ENCODE measurements at regions not wholly inside any gene's neighbourhood (a gene's known extent, or its start where the extent isn't known, plus 50 kb on each side); places are given as distances from the start of the nearest gene placed in this dataset.

- H3K9ac ChIP-seq (ENCODE audit: low read length in 2 of 2) = no peak overlapping the region
- H3K9me3 ChIP-seq (ENCODE audit: control insufficient read depth in 2 of 2, low read length in 2 of 2) = no peaks in the 10 kb centered on the region
- no peaks in the 10 kb centered on the region for H3K4me1 ChIP-seq (ENCODE audit: control insufficient read depth, insufficient read depth, low read length)
- no peaks in the 10 kb centered on the region for H3K27me3 ChIP-seq (ENCODE audit: control insufficient read depth in 1 of 2, insufficient read depth in 2 of 2, low read length in 2 of 2)
- no peak overlapping the region for H3K27ac ChIP-seq (ENCODE audit: low read length)
- H3K36me3 ChIP-seq (ENCODE audit: control insufficient read depth in 2 of 2, insufficient read depth in 2 of 2, low read length in 2 of 2) = no peaks in the 10 kb centered on the region
- H3K4me3 ChIP-seq (ENCODE audit: low read length in 2 of 2) = no peak overlapping the region
Measured at GRCh38 chr5:107195890-107196395, 474.8 kb downstream of the EFNA5 start.

DNA sequence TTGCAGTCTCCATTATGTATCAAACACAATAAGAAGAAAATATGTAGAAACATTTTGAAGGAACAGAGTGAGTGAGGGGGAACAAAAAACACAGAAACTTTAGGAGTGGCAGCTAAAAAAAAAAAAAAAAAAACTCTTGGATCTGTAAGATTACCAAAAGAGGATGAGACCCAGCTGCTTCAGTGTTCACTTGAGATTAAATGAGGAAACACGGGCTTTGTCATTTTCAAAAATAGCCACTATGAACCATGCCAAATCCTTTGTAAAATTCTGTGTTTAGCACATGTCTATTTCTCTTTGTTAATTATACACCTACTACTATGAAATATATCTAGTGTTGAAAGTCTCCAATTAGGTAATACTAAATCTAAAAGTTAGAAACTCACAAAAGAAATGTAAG, 485.9 kb downstream of the EFNA5 start:
- H3K4me1 ChIP-seq (ENCODE audit: control insufficient read depth, insufficient read depth, low read length) = no peaks in the 10 kb centered on the region
- no peak overlapping the region for H3K4me3 ChIP-seq (ENCODE audit: low read length in 2 of 2)
- no peaks in the 10 kb centered on the region for H3K36me3 ChIP-seq (ENCODE audit: control insufficient read depth in 2 of 2, insufficient read depth in 2 of 2, low read length in 2 of 2)
- no peak overlapping the region for H3K27ac ChIP-seq (ENCODE audit: low read length)
- H3K9ac ChIP-seq (ENCODE audit: low read length in 2 of 2) = no peak overlapping the region
- H3K9me3 ChIP-seq (ENCODE audit: control insufficient read depth in 2 of 2, low read length in 2 of 2) = no peaks in the 10 kb centered on the region
- H3K27me3 ChIP-seq (ENCODE audit: control insufficient read depth in 1 of 2, insufficient read depth in 2 of 2, low read length in 2 of 2) = no peaks in the 10 kb centered on the region

DNA sequence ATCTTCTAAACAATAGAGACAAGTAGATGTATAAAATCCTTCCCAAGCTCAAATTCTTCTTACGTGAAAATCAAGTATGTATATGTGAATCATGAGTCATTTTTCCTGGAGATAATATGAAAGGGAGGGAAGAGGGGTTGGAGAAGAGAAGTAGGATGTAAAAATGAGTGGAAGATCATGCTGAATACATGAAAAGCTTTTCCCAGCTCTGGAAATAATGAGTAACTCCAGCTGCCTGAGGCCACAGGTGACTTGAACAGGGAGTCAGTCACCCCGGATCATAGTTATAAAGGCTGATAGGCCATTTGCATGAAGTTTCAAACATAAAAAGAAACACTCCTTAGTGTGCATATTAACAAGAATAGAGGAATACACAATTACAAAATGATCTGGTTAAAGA, 486.7 kb downstream of the EFNA5 start:
- Histone ChIP-seq H3K36me3 (ENCODE audit: control insufficient read depth in 2 of 2, insufficient read depth in 2 of 2, low read length in 2 of 2) (no peaks in the 10 kb centered on the region), H3K4me1 (ENCODE audit: control insufficient read depth, insufficient read depth, low read length) (no peaks in the 10 kb centered on the region), H3K9ac (ENCODE audit: low read length in 2 of 2) (no peak overlapping the region), H3K4me3 (ENCODE audit: low read length in 2 of 2) (no peak overlapping the region), H3K27ac (ENCODE audit: low read length) (no peak overlapping the region), H3K9me3 (ENCODE audit: control insufficient read depth in 2 of 2, low read length in 2 of 2) (no peaks in the 10 kb centered on the region), H3K27me3 (ENCODE audit: control insufficient read depth in 1 of 2, insufficient read depth in 2 of 2, low read length in 2 of 2) (no peaks in the 10 kb centered on the region)

DNA sequence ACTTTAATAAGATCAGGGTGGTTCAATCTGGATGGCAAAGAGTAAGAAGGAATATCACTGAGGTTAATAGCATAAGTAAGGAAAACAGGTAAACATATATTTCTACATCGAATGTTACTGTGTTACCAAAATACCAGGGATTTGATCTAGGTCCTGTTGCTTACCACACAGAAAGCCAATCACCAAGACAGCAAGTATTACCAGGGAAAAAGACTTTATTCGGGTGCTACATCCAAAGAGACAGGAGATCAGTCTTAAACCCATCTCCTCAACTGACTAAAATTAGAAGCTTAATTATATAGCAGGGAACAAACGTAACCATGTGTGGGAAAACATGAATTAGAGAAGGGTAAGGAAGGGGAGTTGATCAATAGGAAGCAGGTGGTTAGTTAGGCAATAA, 500.1 kb downstream of the EFNA5 start:
- no peaks in the 10 kb centered on the region for H3K4me1 ChIP-seq (ENCODE audit: control insufficient read depth, insufficient read depth, low read length)
- no peaks in the 10 kb centered on the region for H3K27me3 ChIP-seq (ENCODE audit: control insufficient read depth in 1 of 2, insufficient read depth in 2 of 2, low read length in 2 of 2)
- no peaks in the 10 kb centered on the region for H3K36me3 ChIP-seq (ENCODE audit: control insufficient read depth in 2 of 2, insufficient read depth in 2 of 2, low read length in 2 of 2)
- no peak overlapping the region for H3K4me3 ChIP-seq (ENCODE audit: low read length in 2 of 2)
- H3K9me3 ChIP-seq (ENCODE audit: control insufficient read depth in 2 of 2, low read length in 2 of 2) = peaks cover 0 to 3% of the 10 kb centered on the region in 2 donors
- no peak overlapping the region for H3K9ac ChIP-seq (ENCODE audit: low read length in 2 of 2)
- no peak overlapping the region for H3K27ac ChIP-seq (ENCODE audit: low read length)

DNA sequence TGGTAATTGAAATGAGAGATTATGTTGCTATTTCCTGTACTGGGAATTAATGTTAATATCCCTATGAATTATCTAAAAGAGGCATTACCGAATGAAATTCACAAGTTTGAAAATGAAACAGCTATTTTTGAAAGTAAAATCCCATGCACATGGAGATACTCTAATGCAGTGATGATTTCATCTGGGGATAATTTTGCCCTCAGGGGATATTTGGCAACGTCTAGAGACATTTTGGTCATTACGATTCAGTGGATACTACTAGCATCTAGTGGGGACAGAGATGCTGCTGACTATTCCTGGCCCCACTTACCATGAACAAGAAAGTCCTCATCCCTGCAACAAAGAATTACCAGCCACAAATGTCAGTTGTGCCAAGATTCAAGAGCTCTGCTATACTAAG, 500.9 kb downstream of the EFNA5 start:
- Histone ChIP-seq H3K9ac (ENCODE audit: low read length in 2 of 2) (no peak overlapping the region), H3K4me3 (ENCODE audit: low read length in 2 of 2) (no peak overlapping the region), H3K36me3 (ENCODE audit: control insufficient read depth in 2 of 2, insufficient read depth in 2 of 2, low read length in 2 of 2) (no peaks in the 10 kb centered on the region), H3K9me3 (ENCODE audit: control insufficient read depth in 2 of 2, low read length in 2 of 2) (peaks cover 0 to 3% of the 10 kb centered on the region in 2 donors), H3K27ac (ENCODE audit: low read length) (no peak overlapping the region), H3K4me1 (ENCODE audit: control insufficient read depth, insufficient read depth, low read length) (no peaks in the 10 kb centered on the region), H3K27me3 (ENCODE audit: control insufficient read depth in 1 of 2, insufficient read depth in 2 of 2, low read length in 2 of 2) (no peaks in the 10 kb centered on the region)

- no peaks in the 10 kb centered on the region for H3K27me3 ChIP-seq (ENCODE audit: control insufficient read depth in 1 of 2, insufficient read depth in 2 of 2, low read length in 2 of 2)
- no peak overlapping the region for H3K4me3 ChIP-seq (ENCODE audit: low read length in 2 of 2)
- H3K27ac ChIP-seq (ENCODE audit: low read length) = no peak overlapping the region
- no peaks in the 10 kb centered on the region for H3K36me3 ChIP-seq (ENCODE audit: control insufficient read depth in 2 of 2, insufficient read depth in 2 of 2, low read length in 2 of 2)
- H3K4me1 ChIP-seq (ENCODE audit: control insufficient read depth, insufficient read depth, low read length) = no peaks in the 10 kb centered on the region
- no peak overlapping the region for H3K9ac ChIP-seq (ENCODE audit: low read length in 2 of 2)
- peaks cover 0 to 3% of the 10 kb centered on the region in 2 donors for H3K9me3 ChIP-seq (ENCODE audit: control insufficient read depth in 2 of 2, low read length in 2 of 2)
Measured at GRCh38 chr5:107168848-107169752, 501.6 kb downstream of the EFNA5 start.

DNA sequence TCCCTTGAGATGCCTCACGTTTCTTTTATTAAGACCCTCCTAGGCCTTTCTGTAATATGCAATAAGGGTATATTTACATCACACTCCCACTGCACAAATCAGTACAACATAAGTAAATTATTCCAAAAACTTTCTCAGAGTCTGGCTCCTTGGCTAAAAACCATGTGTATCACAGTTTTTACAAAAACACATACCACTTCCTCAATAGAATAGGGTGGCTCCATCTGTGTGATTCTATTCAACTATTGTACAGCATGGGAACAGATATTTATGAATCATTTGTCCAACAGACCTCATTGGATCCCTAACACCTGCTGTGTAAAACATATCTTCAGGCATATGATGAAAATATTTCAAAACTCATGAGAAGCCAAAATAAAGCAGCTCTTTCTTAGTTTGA, 502.7 kb downstream of the EFNA5 start:
- H3K9ac ChIP-seq (ENCODE audit: low read length in 2 of 2) = no peak overlapping the region
- no peaks in the 10 kb centered on the region for H3K27me3 ChIP-seq (ENCODE audit: control insufficient read depth in 1 of 2, insufficient read depth in 2 of 2, low read length in 2 of 2)
- no peaks in the 10 kb centered on the region for H3K36me3 ChIP-seq (ENCODE audit: control insufficient read depth in 2 of 2, insufficient read depth in 2 of 2, low read length in 2 of 2)
- H3K9me3 ChIP-seq (ENCODE audit: control insufficient read depth in 2 of 2, low read length in 2 of 2) = peaks cover 0 to 3% of the 10 kb centered on the region in 2 donors
- H3K27ac ChIP-seq (ENCODE audit: low read length) = no peak overlapping the region
- no peaks in the 10 kb centered on the region for H3K4me1 ChIP-seq (ENCODE audit: control insufficient read depth, insufficient read depth, low read length)
- H3K4me3 ChIP-seq (ENCODE audit: low read length in 2 of 2) = no peak overlapping the region

- no peaks in the 10 kb centered on the region for H3K36me3 ChIP-seq (ENCODE audit: control insufficient read depth in 2 of 2, insufficient read depth in 2 of 2, low read length in 2 of 2)
- H3K4me1 ChIP-seq (ENCODE audit: control insufficient read depth, insufficient read depth, low read length) = no peaks in the 10 kb centered on the region
- H3K9ac ChIP-seq (ENCODE audit: low read length in 2 of 2) = no peak overlapping the region
- no peak overlapping the region for H3K27ac ChIP-seq (ENCODE audit: low read length)
- no peaks in the 10 kb centered on the region for H3K27me3 ChIP-seq (ENCODE audit: control insufficient read depth in 1 of 2, insufficient read depth in 2 of 2, low read length in 2 of 2)
- H3K9me3 ChIP-seq (ENCODE audit: control insufficient read depth in 2 of 2, low read length in 2 of 2) = no peaks in the 10 kb centered on the region
- H3K4me3 ChIP-seq (ENCODE audit: low read length in 2 of 2) = no peak overlapping the region
Measured at GRCh38 chr5:107165296-107165695, 505.4 kb downstream of the EFNA5 start.

DNA sequence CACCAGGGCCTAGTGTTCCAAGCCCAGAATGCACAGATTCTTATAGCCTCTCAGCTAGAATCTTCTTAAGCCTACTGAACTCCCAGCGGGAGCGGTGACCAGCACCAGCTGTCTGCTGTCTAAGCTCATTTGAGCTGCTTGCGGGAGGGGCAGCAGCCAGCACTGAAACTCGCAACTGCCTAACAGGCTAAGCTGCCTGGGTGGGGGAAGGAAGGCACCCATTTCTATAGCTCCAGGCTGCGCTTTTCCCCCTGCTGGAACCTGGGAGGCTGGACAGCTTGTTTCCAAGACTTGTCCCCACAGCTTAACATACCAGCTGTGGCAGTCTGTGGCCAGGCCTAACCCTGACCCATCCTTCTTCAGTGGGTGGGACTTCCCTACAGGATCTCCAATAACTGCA, 512.9 kb downstream of the EFNA5 start:
- no peak overlapping the region for H3K27ac ChIP-seq (ENCODE audit: low read length)
- no peaks in the 10 kb centered on the region for H3K36me3 ChIP-seq (ENCODE audit: control insufficient read depth in 2 of 2, insufficient read depth in 2 of 2, low read length in 2 of 2)
- H3K4me1 ChIP-seq (ENCODE audit: control insufficient read depth, insufficient read depth, low read length) = no peaks in the 10 kb centered on the region
- H3K9me3 ChIP-seq (ENCODE audit: control insufficient read depth in 2 of 2, low read length in 2 of 2) = no peaks in the 10 kb centered on the region
- H3K27me3 ChIP-seq (ENCODE audit: control insufficient read depth in 1 of 2, insufficient read depth in 2 of 2, low read length in 2 of 2) = no peaks in the 10 kb centered on the region
- no peak overlapping the region for H3K4me3 ChIP-seq (ENCODE audit: low read length in 2 of 2)
- H3K9ac ChIP-seq (ENCODE audit: low read length in 2 of 2) = no peak overlapping the region

DNA sequence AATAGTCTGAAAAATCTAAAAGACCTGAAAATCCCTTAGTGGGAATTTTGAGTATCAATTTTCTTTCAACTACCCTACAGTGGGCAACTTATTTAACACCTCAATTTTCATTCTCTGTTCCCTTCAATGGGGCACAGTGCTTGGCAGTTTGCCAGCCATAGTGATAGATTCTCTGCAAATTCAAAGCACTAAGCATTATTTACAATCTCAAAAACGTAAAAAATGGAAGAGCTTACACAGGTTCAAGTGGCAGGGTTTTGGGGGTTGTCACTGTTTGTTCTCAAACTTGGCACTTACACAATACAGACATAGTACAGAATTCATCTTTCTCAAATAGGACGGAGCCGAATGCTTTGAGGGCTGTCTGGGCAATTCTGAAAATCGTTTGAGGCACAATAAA, 515.0 kb downstream of the EFNA5 start:
- Histone ChIP-seq H3K9me3 (ENCODE audit: control insufficient read depth in 2 of 2, low read length in 2 of 2) (no peaks in the 10 kb centered on the region), H3K4me1 (ENCODE audit: control insufficient read depth, insufficient read depth, low read length) (no peaks in the 10 kb centered on the region), H3K27me3 (ENCODE audit: control insufficient read depth in 1 of 2, insufficient read depth in 2 of 2, low read length in 2 of 2) (no peaks in the 10 kb centered on the region), H3K4me3 (ENCODE audit: low read length in 2 of 2) (no peak overlapping the region), H3K36me3 (ENCODE audit: control insufficient read depth in 2 of 2, insufficient read depth in 2 of 2, low read length in 2 of 2) (no peaks in the 10 kb centered on the region), H3K27ac (ENCODE audit: low read length) (no peak overlapping the region), H3K9ac (ENCODE audit: low read length in 2 of 2) (no peak overlapping the region)

- no peaks in the 10 kb centered on the region for H3K9me3 ChIP-seq (ENCODE audit: control insufficient read depth in 2 of 2, low read length in 2 of 2)
- H3K27ac ChIP-seq (ENCODE audit: low read length) = no peak overlapping the region
- H3K36me3 ChIP-seq (ENCODE audit: control insufficient read depth in 2 of 2, insufficient read depth in 2 of 2, low read length in 2 of 2) = no peaks in the 10 kb centered on the region
- H3K4me3 ChIP-seq (ENCODE audit: low read length in 2 of 2) = no peak overlapping the region
- H3K4me1 ChIP-seq (ENCODE audit: control insufficient read depth, insufficient read depth, low read length) = no peaks in the 10 kb centered on the region
- H3K9ac ChIP-seq (ENCODE audit: low read length in 2 of 2) = no peak overlapping the region
- no peaks in the 10 kb centered on the region for H3K27me3 ChIP-seq (ENCODE audit: control insufficient read depth in 1 of 2, insufficient read depth in 2 of 2, low read length in 2 of 2)
Measured at GRCh38 chr5:107154593-107154992, 516.1 kb downstream of the EFNA5 start.
